ENCODE measurements at regions not wholly inside any gene's neighbourhood (a gene's known extent, or its start where the extent isn't known, plus 50 kb on each side); places are given as distances from the start of the nearest gene placed in this dataset.

GRCh38 chr6:141969201-141969600 lies 163.5 kb upstream of the GJE1 start:
- no peak overlapping the region for H3K4me3 ChIP-seq (ENCODE audit: insufficient read depth, low read length, poor library complexity, severe bottlenecking)
- no peak overlapping the region for H2AFZ ChIP-seq (ENCODE audit: low read depth, low read length, severe bottlenecking)
- no peaks in the 10 kb centered on the region for H3F3A ChIP-seq (ENCODE audit: insufficient read depth)
- no peaks in the 10 kb centered on the region for H3K9me3 ChIP-seq (ENCODE audit: insufficient read depth, low read length)
- H3K9me2 ChIP-seq (replicated peaks; ENCODE audit: insufficient read depth, low read length): no peaks in the 10 kb centered on the region
- H3K4me2 ChIP-seq (ENCODE audit: low read depth, low read length, poor library complexity, severe bottlenecking): no peak overlapping the region
- no peak for TF ChIP-seq CTCF (IDR thresholded peaks at IDR 0.05; ENCODE audit: insufficient read depth, low read length, poor library complexity, severe bottlenecking)
- no peak for TF ChIP-seq EZH2phosphoT487 (conservative IDR thresholded peaks at IDR 0.05; ENCODE audit: low read length)
- H3K79me2 ChIP-seq (ENCODE audit: insufficient read depth, low read length): no peaks in the 10 kb centered on the region
- H3K36me3 ChIP-seq (ENCODE audit: low read length): no peaks in the 10 kb centered on the region
- no peaks in the 10 kb centered on the region for H4K20me1 ChIP-seq (ENCODE audit: low read depth, low read length)
- no peaks in the 10 kb centered on the region for H3K27me3 ChIP-seq (ENCODE audit: low read length)
- no peak overlapping the region for H3K9ac ChIP-seq (ENCODE audit: low read length)
- no peak overlapping the region for H3K27ac ChIP-seq (ENCODE audit: low read depth, low read length)

- no peak for TF ChIP-seq CTCF (IDR thresholded peaks at IDR 0.05; ENCODE audit: insufficient read depth, low read length, poor library complexity, severe bottlenecking)
- TF ChIP-seq EZH2phosphoT487 (conservative IDR thresholded peaks at IDR 0.05; ENCODE audit: low read length): no peak
- no peaks in the 10 kb centered on the region for H3K9me3 ChIP-seq (ENCODE audit: insufficient read depth, low read length)
- no peaks in the 10 kb centered on the region for H3K36me3 ChIP-seq (ENCODE audit: low read length)
- no peak overlapping the region for H3K27ac ChIP-seq (ENCODE audit: low read depth, low read length)
- no peak overlapping the region for H2AFZ ChIP-seq (ENCODE audit: low read depth, low read length, severe bottlenecking)
- H3K9ac ChIP-seq (ENCODE audit: low read length): no peak overlapping the region
- H3K79me2 ChIP-seq (ENCODE audit: insufficient read depth, low read length): no peaks in the 10 kb centered on the region
- no peaks in the 10 kb centered on the region for H3F3A ChIP-seq (ENCODE audit: insufficient read depth)
- H3K27me3 ChIP-seq (ENCODE audit: low read length): no peaks in the 10 kb centered on the region
- no peak overlapping the region for H3K4me3 ChIP-seq (ENCODE audit: insufficient read depth, low read length, poor library complexity, severe bottlenecking)
- no peak overlapping the region for H3K4me2 ChIP-seq (ENCODE audit: low read depth, low read length, poor library complexity, severe bottlenecking)
- no peaks in the 10 kb centered on the region for H4K20me1 ChIP-seq (ENCODE audit: low read depth, low read length)
- no peaks in the 10 kb centered on the region for H3K9me2 ChIP-seq (replicated peaks; ENCODE audit: insufficient read depth, low read length)
These were observed 164.1 kb upstream of the GJE1 start for GRCh38 chr6:141968632-141969031.

- no peaks in the 10 kb centered on the region for H3K79me2 ChIP-seq (ENCODE audit: insufficient read depth, low read length)
- H2AFZ ChIP-seq (ENCODE audit: low read depth, low read length, severe bottlenecking): no peak overlapping the region
- no peak overlapping the region for H3K4me3 ChIP-seq (ENCODE audit: insufficient read depth, low read length, poor library complexity, severe bottlenecking)
- H3K27me3 ChIP-seq (ENCODE audit: low read length): no peaks in the 10 kb centered on the region
- no peak overlapping the region for H3K9ac ChIP-seq (ENCODE audit: low read length)
- H3K36me3 ChIP-seq (ENCODE audit: low read length): no peaks in the 10 kb centered on the region
- no peaks in the 10 kb centered on the region for H3K9me2 ChIP-seq (replicated peaks; ENCODE audit: insufficient read depth, low read length)
- TF ChIP-seq EZH2phosphoT487 (conservative IDR thresholded peaks at IDR 0.05; ENCODE audit: low read length) (no peak), CTCF (IDR thresholded peaks at IDR 0.05; ENCODE audit: insufficient read depth, low read length, poor library complexity, severe bottlenecking) (no peak)
- no peaks in the 10 kb centered on the region for H3K9me3 ChIP-seq (ENCODE audit: insufficient read depth, low read length)
- no peaks in the 10 kb centered on the region for H4K20me1 ChIP-seq (ENCODE audit: low read depth, low read length)
- no peaks in the 10 kb centered on the region for H3F3A ChIP-seq (ENCODE audit: insufficient read depth)
- no peak overlapping the region for H3K27ac ChIP-seq (ENCODE audit: low read depth, low read length)
- no peak overlapping the region for H3K4me2 ChIP-seq (ENCODE audit: low read depth, low read length, poor library complexity, severe bottlenecking)
These were observed 167.6 kb upstream of the GJE1 start for GRCh38 chr6:141965016-141965545.
